IMR-90 (cell line): ENCODE measurements at regions not wholly inside any gene's neighbourhood (a gene's known extent, or its start where the extent isn't known, plus 50 kb on each side); places are given as distances from the start of the nearest gene placed in this dataset.

ENCODE experiments used
- ATAC-seq: fragments of 200-7000 bp; cut with Tn5 transposase; 2 replicates; pipeline ENCODE4 v1.9.1; 2020; ENCODE audit warnings: low read depth, mild to moderate bottlenecking, moderate library complexity
- BruUV-seq: library from RNA; stranded (reverse); fragments of 400-500 nt; replicated peaks from 2 replicates; lab custom pipeline; 2021; lab: Mats Ljungman, UMichigan
- CTCF ChIA-PET: fragments of 300-600 bp; formaldehyde crosslinking; extraction: SDS; loops from one replicate; lab custom pipeline; 2021; ENCODE audit warnings: antibody characterized with exemption; lab: Yijun Ruan, JAX
- POLR2A ChIA-PET: fragments of 300-600 bp; sonication (Branson Sonifier 250); formaldehyde crosslinking; loops from one replicate; lab custom pipeline; 2022; ENCODE audit warnings: antibody characterized with exemption; ENCODE audit not compliant: unreplicated experiment; lab: Charles Lee
- DNase-seq: peaks from one replicate; pipeline ENCODE4 v3.0.0; 2013
- H2AFZ ChIP-seq: replicated peaks from 2 replicates; pipeline ENCODE3; 2013; ENCODE audit warnings: low read length, mild to moderate bottlenecking; ENCODE audit not compliant: poor library complexity
- H2AK5ac ChIP-seq: 2 replicates; pipeline ENCODE4 v1.6.1; 2013; ENCODE audit warnings: low read depth, low read length, inconsistent platforms
- H2AK9ac ChIP-seq: replicated peaks from 2 replicates; pipeline ENCODE3; 2013; ENCODE audit warnings: mild to moderate bottlenecking, low read depth, low read length, moderate library complexity; ENCODE audit not compliant: poor library complexity
- H2BK120ac ChIP-seq: 2 replicates; pipeline ENCODE4 v1.6.1; 2013; ENCODE audit warnings: low read depth, low read length, inconsistent platforms
- H2BK15ac ChIP-seq: 3 replicates; pipeline ENCODE4 v1.6.1; 2013; ENCODE audit warnings: low read depth, low read length, inconsistent platforms
- H2BK20ac ChIP-seq: 2 replicates; pipeline ENCODE4 v1.6.1; 2013; ENCODE audit warnings: low read depth, mild to moderate bottlenecking, inconsistent platforms, low read length, moderate library complexity
- H2BK5ac ChIP-seq: 2 replicates; pipeline ENCODE4 v1.6.1; 2013; ENCODE audit warnings: mild to moderate bottlenecking, low read depth, low read length, inconsistent platforms; ENCODE audit not compliant: poor library complexity, severe bottlenecking
- H3K14ac ChIP-seq: replicated peaks from 2 replicates; pipeline ENCODE4 v1.6.1; 2013; ENCODE audit warnings: low read depth, low read length, inconsistent platforms
- H3K18ac ChIP-seq: 2 replicates; pipeline ENCODE4 v1.6.1; 2013; ENCODE audit warnings: low read depth, low read length, control low read depth
- H3K23ac ChIP-seq: 2 replicates; pipeline ENCODE4 v1.6.1; 2013; ENCODE audit warnings: low read depth, low read length, inconsistent platforms
- H3K27ac ChIP-seq: 2 replicates; pipeline ENCODE4 v1.5.1; 2013; ENCODE audit warnings: mild to moderate bottlenecking, control low read depth, low read length; ENCODE audit not compliant: insufficient read depth
- H3K27me3 ChIP-seq: 2 replicates; pipeline ENCODE4 v1.6.1; 2013; ENCODE audit warnings: low read length; ENCODE audit not compliant: control insufficient read depth, insufficient read depth
- H3K36me3 ChIP-seq: 2 replicates; pipeline ENCODE4 v1.6.1; 2013; ENCODE audit warnings: low read length, mixed read lengths; ENCODE audit not compliant: control insufficient read depth, insufficient read depth
- H3K4ac ChIP-seq: 2 replicates; pipeline ENCODE4 v1.6.1; 2013; ENCODE audit warnings: low read depth, low read length, inconsistent platforms
- H3K4me1 ChIP-seq: 2 replicates; pipeline ENCODE4 v1.6.1; 2013; ENCODE audit warnings: low read length, mixed read lengths; ENCODE audit not compliant: control insufficient read depth, insufficient read depth
- H3K4me2 ChIP-seq: 2 replicates; pipeline ENCODE4 v1.6.1; 2013; ENCODE audit warnings: low read depth, mild to moderate bottlenecking, control low read depth, low read length, moderate library complexity
- H3K4me3 ChIP-seq: 2 replicates; pipeline ENCODE4 v1.5.1; 2013; ENCODE audit warnings: low read depth, mild to moderate bottlenecking, control low read depth, low read length, moderate library complexity; ENCODE audit not compliant: insufficient read depth
- H3K56ac ChIP-seq: 2 replicates; pipeline ENCODE4 v1.6.1; 2013; ENCODE audit warnings: low read length, inconsistent platforms; ENCODE audit not compliant: insufficient read depth; ENCODE audit errors: extremely low read depth
- H3K79me1 ChIP-seq, 2 experiments: 2 replicates each; pipeline ENCODE4 v1.6.1; 2013; ENCODE audit warnings: low read length in 2 of 2, inconsistent platforms in 1 of 2, low read depth in 1 of 2
- H3K9ac ChIP-seq: 2 replicates; pipeline ENCODE4 v1.6.1; 2013; ENCODE audit warnings: low read depth, low read length, control low read depth
- H3K9me1 ChIP-seq: 2 replicates; pipeline ENCODE4 v1.6.1; 2013; ENCODE audit warnings: low read length, inconsistent platforms; ENCODE audit not compliant: insufficient read depth
- H3K9me3 ChIP-seq: 2 replicates; pipeline ENCODE4 v1.6.1; 2013; ENCODE audit warnings: low read length; ENCODE audit not compliant: control insufficient read depth, insufficient read depth
- H4K20me1 ChIP-seq: 2 replicates; pipeline ENCODE4 v1.6.1; 2013; ENCODE audit warnings: low read length, inconsistent platforms; ENCODE audit not compliant: insufficient read depth
- H4K5ac ChIP-seq: 2 replicates; pipeline ENCODE4 v1.6.1; 2013; ENCODE audit warnings: mild to moderate bottlenecking, low read depth, low read length, control low read depth
- H4K8ac ChIP-seq, 2 experiments: 2 replicates each; pipeline ENCODE4 v1.6.1; 2013; ENCODE audit warnings: low read depth in 2 of 2, low read length in 2 of 2, control low read depth in 1 of 2, inconsistent platforms in 1 of 2
- H4K91ac ChIP-seq: 2 replicates; pipeline ENCODE4 v1.6.1; 2013; ENCODE audit warnings: low read depth, low read length, inconsistent platforms; ENCODE audit not compliant: insufficient read depth
- BHLHE40 ChIP-seq: fragments of 150-350 bp; IDR thresholded peaks from 2 replicates; pipeline ENCODE4 v1.6.1; 2016; ENCODE audit warnings: mild to moderate bottlenecking, low read depth, low read length
- CEBPB ChIP-seq: IDR thresholded peaks from 2 replicates; pipeline ENCODE4 v1.6.1; 2012; ENCODE audit warnings: low read depth, low read length, improper control_type of control experiment
- CHD1 ChIP-seq: IDR thresholded peaks from 2 replicates; pipeline ENCODE4 v1.6.1; 2012; ENCODE audit warnings: low read depth, low read length, improper control_type of control experiment
- ELK1 ChIP-seq: fragments of 150-350 bp; IDR thresholded peaks from 2 replicates; pipeline ENCODE4 v1.6.1; 2016; ENCODE audit warnings: low read depth, mild to moderate bottlenecking, low read length, moderate library complexity, borderline replicate concordance
- FOS ChIP-seq: fragments of 150-350 bp; IDR thresholded peaks from 2 replicates; pipeline ENCODE4 v1.6.1; 2016; ENCODE audit warnings: low read depth, low read length
- MAFK ChIP-seq: IDR thresholded peaks from 2 replicates; pipeline ENCODE4 v1.6.1; 2012; ENCODE audit warnings: low read depth, low read length, improper control_type of control experiment
- MAZ ChIP-seq: IDR thresholded peaks from 2 replicates; pipeline ENCODE4 v1.6.1; 2012; ENCODE audit warnings: low read depth, mild to moderate bottlenecking, low read length, improper control_type of control experiment, moderate library complexity, borderline replicate concordance
- MXI1 ChIP-seq: IDR thresholded peaks from 2 replicates; pipeline ENCODE4 v1.6.1; 2012; ENCODE audit warnings: low read depth, mild to moderate bottlenecking, low read length, moderate library complexity, borderline replicate concordance
- NFE2L2 ChIP-seq: fragments of 150-350 bp; IDR thresholded peaks from 2 replicates; pipeline ENCODE4 v1.6.1; 2016; ENCODE audit warnings: low read depth, mild to moderate bottlenecking, low read length
- POLR2A ChIP-seq: IDR thresholded peaks from 2 replicates; pipeline ENCODE4 v1.6.1; 2012; ENCODE audit warnings: mild to moderate bottlenecking, low read depth, low read length
- RAD21 ChIP-seq: IDR thresholded peaks from 2 replicates; pipeline ENCODE4 v1.6.1; 2012; ENCODE audit warnings: low read length, improper control_type of control experiment
- RCOR1 ChIP-seq: IDR thresholded peaks from 2 replicates; pipeline ENCODE4 v1.6.1; 2012; ENCODE audit warnings: mild to moderate bottlenecking, low read length, improper control_type of control experiment; ENCODE audit not compliant: insufficient replicate concordance
- RFX5 ChIP-seq: IDR thresholded peaks from 2 replicates; pipeline ENCODE4 v1.8.0; 2012; ENCODE audit warnings: low read depth, mild to moderate bottlenecking, low read length, moderate library complexity
- SMC3 ChIP-seq: fragments of 150-350 bp; IDR thresholded peaks from 2 replicates; pipeline ENCODE4 v1.6.1; 2016; ENCODE audit warnings: low read depth, mild to moderate bottlenecking, antibody characterized with exemption, low read length, moderate library complexity
- USF2 ChIP-seq: fragments of 150-350 bp; IDR thresholded peaks from 2 replicates; pipeline ENCODE4 v1.6.1; 2017; ENCODE audit warnings: mild to moderate bottlenecking, antibody characterized with exemption, low read length, low read depth
- whole genome bisulfite sequencing, 2 experiments: methylation state at CpG; one replicate each; pipeline versions ENCODE4 v1.1.5 to v1.1.7; 2013; ENCODE audit warnings: missing lambda C conversion rate in 2 of 2; ENCODE audit not compliant: insufficient read length in 1 of 2; ENCODE audit errors: extremely low coverage in 2 of 2; 5-methylcytosine and 5-hydroxymethylcytosine counted together
- dilution Hi-C: fragments of 300-500 bp; cut with HindIII; formaldehyde crosslinking; loops from one replicate; pipeline ENCODE4 v1.14.3; 2018; ENCODE audit warnings: low sequenced_read_pairs; ENCODE audit not compliant: unreplicated experiment
- in situ Hi-C: fragments of 300-500 bp; cut with MboI; formaldehyde crosslinking; loops from 3 replicates; pipeline ENCODE4 v1.14.3; 2019; ENCODE audit warnings: low sequenced_read_pairs, inconsistent platforms, mixed read lengths
- intact Hi-C: fragments of 100-400 bp; cut with micrococcal nuclease; formaldehyde crosslinking; loops from 2 replicates; pipeline ENCODE4 v1.10.0; 2022
- TF ChIP-seq, protein P1 (sequence below): conservative IDR thresholded peaks from 2 replicates; pipeline ENCODE4 v1.5.1; 2012; ENCODE audit warnings: mild to moderate bottlenecking, low read depth, low read length, improper control_type of control experiment

DNA sequence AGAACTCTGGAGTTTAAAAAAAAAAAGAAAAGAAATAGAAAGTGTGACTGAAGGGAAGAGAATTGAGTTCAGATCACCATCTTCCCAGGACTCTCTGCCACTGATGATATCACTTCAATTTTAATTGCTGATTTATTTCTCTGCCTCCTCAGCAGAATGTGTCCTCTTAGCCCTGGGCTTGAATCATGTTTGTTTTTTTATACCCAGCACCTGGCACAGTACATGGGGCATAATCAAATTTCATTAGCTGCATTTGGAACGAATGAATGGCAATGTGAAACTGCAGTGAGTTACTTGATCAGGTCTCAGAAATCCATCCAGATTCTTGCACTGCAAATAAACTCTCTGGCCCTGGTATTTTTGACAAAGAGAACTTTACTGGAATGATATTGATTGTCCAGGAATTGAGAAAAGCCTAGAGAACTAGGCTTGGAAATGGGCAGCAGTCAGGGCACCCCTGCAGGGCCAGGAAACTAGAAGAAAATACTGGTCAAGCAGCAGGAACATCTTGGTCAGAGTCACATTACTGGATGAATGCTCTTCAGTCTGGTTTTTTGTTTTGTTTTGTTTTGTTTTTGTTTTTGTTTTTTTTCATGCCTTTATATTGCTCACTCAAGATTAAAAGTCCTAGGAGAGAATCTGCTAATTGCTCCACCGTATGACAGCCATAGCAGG is 103.8 kb upstream of the FAM78B start:
- dilution Hi-C loops: no loop called here

More for the DNA sequence above, 103.8 kb upstream of the FAM78B start:
- no peak overlapping the region for H3K4me3 ChIP-seq
- H3K27ac ChIP-seq: no peak overlapping the region
- no peaks in the 10 kb centered on the region for H3K36me3 ChIP-seq
- no peak overlapping the region for H2BK120ac ChIP-seq
- H3K4me2 ChIP-seq: no peak overlapping the region
- no peaks in the 10 kb centered on the region for H3K79me1 ChIP-seq
- in situ Hi-C loops (no loop called here), intact Hi-C loops (no loop called here)
- DNase-seq (no peak), ATAC-seq (no peak)
- H3K23ac ChIP-seq: no peak overlapping the region
- no peaks in the 10 kb centered on the region for H4K20me1 ChIP-seq
- no peak overlapping the region for H2BK5ac ChIP-seq
- TF ChIP-seq FOS: no peak
- TF ChIP-seq RFX5: no peak
- no peak for TF ChIP-seq POLR2A
- no peak for TF ChIP-seq ELK1
- no peak for TF ChIP-seq USF2
- TF ChIP-seq, protein P1, sequence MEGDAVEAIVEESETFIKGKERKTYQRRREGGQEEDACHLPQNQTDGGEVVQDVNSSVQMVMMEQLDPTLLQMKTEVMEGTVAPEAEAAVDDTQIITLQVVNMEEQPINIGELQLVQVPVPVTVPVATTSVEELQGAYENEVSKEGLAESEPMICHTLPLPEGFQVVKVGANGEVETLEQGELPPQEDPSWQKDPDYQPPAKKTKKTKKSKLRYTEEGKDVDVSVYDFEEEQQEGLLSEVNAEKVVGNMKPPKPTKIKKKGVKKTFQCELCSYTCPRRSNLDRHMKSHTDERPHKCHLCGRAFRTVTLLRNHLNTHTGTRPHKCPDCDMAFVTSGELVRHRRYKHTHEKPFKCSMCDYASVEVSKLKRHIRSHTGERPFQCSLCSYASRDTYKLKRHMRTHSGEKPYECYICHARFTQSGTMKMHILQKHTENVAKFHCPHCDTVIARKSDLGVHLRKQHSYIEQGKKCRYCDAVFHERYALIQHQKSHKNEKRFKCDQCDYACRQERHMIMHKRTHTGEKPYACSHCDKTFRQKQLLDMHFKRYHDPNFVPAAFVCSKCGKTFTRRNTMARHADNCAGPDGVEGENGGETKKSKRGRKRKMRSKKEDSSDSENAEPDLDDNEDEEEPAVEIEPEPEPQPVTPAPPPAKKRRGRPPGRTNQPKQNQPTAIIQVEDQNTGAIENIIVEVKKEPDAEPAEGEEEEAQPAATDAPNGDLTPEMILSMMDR: no peak
- no peak for TF ChIP-seq MAZ
- TF ChIP-seq SMC3: no peak
- TF ChIP-seq BHLHE40: no peak
- no peak for TF ChIP-seq CHD1
- no peak for TF ChIP-seq CEBPB
- no peak for TF ChIP-seq NFE2L2
- no peak for TF ChIP-seq RAD21
- no peak for TF ChIP-seq RCOR1
- no peak for TF ChIP-seq MAFK
- no peak for TF ChIP-seq MXI1
- H3K4ac ChIP-seq: no peak overlapping the region
- WGBS, 2 experiments: no CpG with 5 or more reads among the region's 2 CpGs
- H3K9me1 ChIP-seq: no peaks in the 10 kb centered on the region
- POLR2A ChIA-PET: no interaction called here
- no peak overlapping the region for H4K91ac ChIP-seq
- H3K14ac ChIP-seq: no peak overlapping the region
- no peak overlapping the region for H2AK5ac ChIP-seq
- H3K9ac ChIP-seq: no peak overlapping the region
- CTCF ChIA-PET: no interaction called here
- no peaks in the 10 kb centered on the region for H3K4me1 ChIP-seq
- H4K5ac ChIP-seq: no peak overlapping the region
- no peak overlapping the region for H2AFZ ChIP-seq
- no peak overlapping the region for H4K8ac ChIP-seq
- no peaks in the 10 kb centered on the region for H3K27me3 ChIP-seq
- H3K18ac ChIP-seq: no peak overlapping the region
- no peak overlapping the region for H3K56ac ChIP-seq
- BruUV-seq: no TSS peak
- peaks cover 12% of the 10 kb centered on the region for H3K9me3 ChIP-seq
- no peak overlapping the region for H2BK15ac ChIP-seq
- H2AK9ac ChIP-seq: no peak overlapping the region
- no peak overlapping the region for H2BK20ac ChIP-seq
